Subcutaneous abdominal adipose tissue (tissue), 5 donors: ENCODE measurements at regions not wholly inside any gene's neighbourhood (a gene's known extent, or its start where the extent isn't known, plus 50 kb on each side); places are given as distances from the start of the nearest gene placed in this dataset.

Experiments used
- H3K27ac ChIP-seq: one replicate; pipeline ENCODE4 v1.7.0; 2013; ENCODE audit warnings: low read depth, mild to moderate bottlenecking, inconsistent platforms, low read length, moderate library complexity
- H3K27me3 ChIP-seq, 5 donors: one replicate each; pipeline ENCODE4 v1.7.0; 2013; ENCODE audit warnings: low read length in 5 of 5, inconsistent platforms in 1 of 5; ENCODE audit not compliant: control insufficient read depth in 5 of 5, insufficient read depth in 4 of 5
- H3K36me3 ChIP-seq, 5 donors: one replicate each; pipeline ENCODE4 v1.7.0; 2013; ENCODE audit warnings: low read length in 5 of 5; ENCODE audit not compliant: control insufficient read depth in 5 of 5, insufficient read depth in 5 of 5
- H3K4me1 ChIP-seq, 5 donors: one replicate each; pipeline ENCODE4 v1.7.0; 2013; ENCODE audit warnings: low read length in 5 of 5, mild to moderate bottlenecking in 3 of 5, moderate library complexity in 1 of 5; ENCODE audit not compliant: control insufficient read depth in 5 of 5, insufficient read depth in 5 of 5
- H3K4me3 ChIP-seq, 5 donors: one replicate each; pipeline ENCODE4 v1.7.0; 2013; ENCODE audit warnings: low read length in 5 of 5, low read depth in 1 of 5
- H3K9ac ChIP-seq, 5 donors: one replicate each; pipeline ENCODE4 v1.7.0; 2013; ENCODE audit warnings: low read length in 5 of 5, mild to moderate bottlenecking in 4 of 5, moderate library complexity in 3 of 5
- H3K9me3 ChIP-seq, 5 donors: one replicate each; pipeline ENCODE4 v1.7.0; 2013; ENCODE audit warnings: low read length in 5 of 5; ENCODE audit not compliant: control insufficient read depth in 5 of 5
- donor health status: healthy.
- donor health status: healthy.
- donor health status: healthy.
- donor health status: healthy.
- donor health status: healthy.

DNA sequence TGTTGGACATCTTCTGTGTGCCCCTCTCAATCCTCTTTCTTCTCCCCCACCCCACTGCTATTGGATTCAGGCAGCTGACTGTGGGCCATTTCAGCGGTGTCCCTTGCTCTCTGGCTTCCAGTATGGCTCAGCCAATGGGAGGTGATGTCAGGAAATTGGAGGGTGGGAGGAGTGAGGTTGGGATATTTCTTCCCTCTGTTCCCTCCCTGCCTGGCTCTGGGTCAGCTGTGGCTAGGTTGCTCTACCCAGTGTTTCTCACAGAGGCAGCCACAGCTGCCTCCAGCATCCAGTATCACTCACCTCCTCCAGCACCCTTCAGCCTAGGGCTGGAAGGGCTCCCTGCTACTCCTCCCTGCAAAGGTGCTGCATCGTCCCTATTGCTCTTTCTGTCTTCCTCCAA, 423.5 kb downstream of the MIAT start:
- Histone ChIP-seq H3K9me3 (no peaks in the 10 kb centered on the region), H3K4me1 (no peaks in the 10 kb centered on the region), H3K9ac (no peak overlapping the region), H3K4me3 (no peak overlapping the region), H3K36me3 (no peaks in the 10 kb centered on the region), H3K27ac (no peak overlapping the region), H3K27me3 (peaks cover 0 to 7% (median 4%) of the 10 kb centered on the region in 5 donors)

DNA sequence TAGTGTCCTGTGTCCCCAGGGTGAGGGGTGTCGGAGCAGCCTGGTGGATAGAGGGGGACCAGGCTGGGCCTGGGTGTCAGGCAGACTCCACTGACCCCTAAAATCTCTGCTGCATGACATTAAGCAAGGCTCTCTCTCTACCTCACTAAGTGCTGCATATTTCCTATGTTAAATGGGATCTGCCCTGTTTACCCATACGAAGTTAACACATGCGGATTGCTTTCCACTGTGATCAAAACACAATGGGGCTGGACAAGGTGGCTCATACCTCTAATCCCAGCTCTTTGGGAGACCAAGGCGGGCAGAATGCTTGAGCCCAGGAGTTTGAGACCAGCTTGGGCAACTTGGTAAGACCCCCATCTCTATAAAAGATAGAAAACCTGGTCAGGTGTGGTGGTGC, 426.2 kb downstream of the MIAT start:
- Histone ChIP-seq H3K27ac (no peak overlapping the region), H3K9ac (no peak overlapping the region), H3K4me3 (no peak overlapping the region), H3K36me3 (no peaks in the 10 kb centered on the region), H3K4me1 (peaks cover 0 to 1% (median 0%) of the 10 kb centered on the region in 5 donors), H3K9me3 (peaks cover 0 to 7% (median 6%) of the 10 kb centered on the region in 5 donors), H3K27me3 (peaks cover 0 to 7% (median 4%) of the 10 kb centered on the region in 5 donors)

DNA sequence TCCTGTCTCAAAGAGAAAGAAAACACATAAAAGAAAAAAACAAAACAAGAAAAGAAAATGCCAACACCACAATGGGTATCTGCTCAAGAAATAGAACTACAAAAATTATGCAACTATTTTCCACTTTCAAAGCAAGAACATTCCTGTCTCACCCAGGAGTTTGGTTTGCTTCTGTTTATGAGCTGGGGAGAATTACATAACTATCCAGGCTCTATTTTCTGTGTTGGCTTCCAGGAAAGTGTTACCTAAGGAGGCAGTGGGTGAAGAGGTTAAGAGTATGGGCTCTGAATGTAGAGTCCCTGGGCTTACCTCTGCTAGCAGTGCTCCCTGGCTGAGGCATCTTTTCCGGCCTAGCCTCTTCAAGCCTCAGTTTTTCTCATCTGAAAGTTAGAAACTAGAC, 426.7 kb downstream of the MIAT start:
- no peak overlapping the region for H3K9ac ChIP-seq
- H3K9me3 ChIP-seq = peaks cover 0 to 7% (median 6%) of the 10 kb centered on the region in 5 donors
- no peaks in the 10 kb centered on the region for H3K36me3 ChIP-seq
- H3K4me1 ChIP-seq = peaks cover 0 to 7% (median 0%) of the 10 kb centered on the region in 5 donors
- peaks cover 0 to 7% (median 4%) of the 10 kb centered on the region in 5 donors for H3K27me3 ChIP-seq
- no peak overlapping the region for H3K27ac ChIP-seq
- H3K4me3 ChIP-seq = no peak overlapping the region

GRCh38 chr22:27086080-27087044, 429.0 kb downstream of the MIAT start:
- no peak overlapping the region for H3K4me3 ChIP-seq

DNA sequence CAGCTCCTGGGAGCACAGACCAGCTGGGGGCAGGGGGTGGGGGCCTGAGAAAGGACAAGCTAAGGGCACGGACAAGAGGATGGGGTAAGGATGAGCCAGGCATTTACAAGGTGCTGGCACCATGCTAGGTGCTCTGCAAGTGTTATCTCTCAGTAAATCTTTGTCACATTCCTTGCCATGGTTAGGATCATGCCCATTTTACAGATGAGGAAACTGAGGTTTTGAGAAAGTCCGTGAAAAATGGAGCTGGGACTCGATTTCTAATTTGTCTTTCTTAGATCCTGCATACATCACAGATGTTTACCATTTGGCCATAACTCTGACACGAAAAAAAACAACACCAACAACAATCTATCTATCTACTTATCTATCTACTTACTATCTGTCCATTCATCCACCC, 429.7 kb downstream of the MIAT start:
- no peak overlapping the region for H3K9ac ChIP-seq
- no peak overlapping the region for H3K4me3 ChIP-seq
- no peak overlapping the region for H3K27ac ChIP-seq
- H3K36me3 ChIP-seq = no peaks in the 10 kb centered on the region
- H3K27me3 ChIP-seq = peaks cover 0 to 17% (median 0%) of the 10 kb centered on the region in 5 donors
- H3K4me1 ChIP-seq = peaks cover 0 to 9% (median 0%) of the 10 kb centered on the region in 5 donors
- H3K9me3 ChIP-seq = peaks cover 0 to 7% (median 6%) of the 10 kb centered on the region in 5 donors

More at GRCh38 chr22:27086080-27087044, 429.0 kb downstream of the MIAT start:
- Histone ChIP-seq H3K36me3 (no peaks in the 10 kb centered on the region), H3K9me3 (peaks cover 0 to 7% (median 6%) of the 10 kb centered on the region in 5 donors), H3K9ac (no peak overlapping the region), H3K27ac (no peak overlapping the region), H3K4me1 (peaks cover 0 to 9% (median 0%) of the 10 kb centered on the region in 5 donors), H3K27me3 (peaks cover 0 to 17% (median 0%) of the 10 kb centered on the region in 5 donors)

DNA sequence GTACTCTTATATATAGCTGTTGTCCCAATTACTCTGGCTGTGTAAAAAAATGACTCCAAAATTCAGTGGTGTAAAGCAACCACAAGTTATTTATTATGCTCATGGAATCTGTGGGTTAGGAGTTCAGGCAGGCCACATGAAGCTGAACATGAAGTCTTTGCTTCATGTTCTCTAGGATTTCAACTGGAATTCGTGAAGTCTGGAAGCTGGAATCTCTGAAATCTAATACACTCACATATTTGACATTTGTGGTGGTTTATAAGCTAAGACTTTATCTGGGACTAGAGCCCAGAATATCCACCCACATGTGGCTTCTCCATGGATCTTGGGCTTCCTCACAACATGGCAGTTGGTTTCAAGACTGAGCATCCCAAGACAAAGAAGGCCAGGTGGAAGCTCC, 430.6 kb downstream of the MIAT start:
- no peaks in the 10 kb centered on the region for H3K36me3 ChIP-seq
- peaks cover 0 to 20% (median 0%) of the 10 kb centered on the region in 5 donors for H3K27me3 ChIP-seq
- H3K4me3 ChIP-seq = no peak overlapping the region
- H3K9ac ChIP-seq = no peak overlapping the region
- H3K27ac ChIP-seq = no peak overlapping the region
- peaks cover 0 to 7% (median 6%) of the 10 kb centered on the region in 5 donors for H3K9me3 ChIP-seq
- peaks cover 0 to 9% (median 0%) of the 10 kb centered on the region in 5 donors for H3K4me1 ChIP-seq

GRCh38 chr22:27089264-27089663, 431.9 kb downstream of the MIAT start:
- Histone ChIP-seq H3K27ac (no peak overlapping the region), H3K36me3 (no peaks in the 10 kb centered on the region), H3K4me1 (peaks cover 0 to 13% (median 0%) of the 10 kb centered on the region in 5 donors), H3K4me3 (no peak overlapping the region), H3K27me3 (peaks cover 0 to 24% (median 0%) of the 10 kb centered on the region in 5 donors), H3K9ac (no peak overlapping the region), H3K9me3 (peaks cover 0 to 7% (median 6%) of the 10 kb centered on the region in 5 donors)

- Histone ChIP-seq H3K27me3 (peaks cover 0 to 24% (median 0%) of the 10 kb centered on the region in 5 donors), H3K4me3 (no peak overlapping the region), H3K36me3 (no peaks in the 10 kb centered on the region), H3K9me3 (peaks cover 0 to 7% (median 6%) of the 10 kb centered on the region in 5 donors), H3K9ac (no peak overlapping the region), H3K4me1 (peaks cover 0 to 19% (median 4%) of the 10 kb centered on the region in 5 donors), H3K27ac (no peak overlapping the region)
These were observed 433.2 kb downstream of the MIAT start for GRCh38 chr22:27090611-27091011.

- Histone ChIP-seq H3K27me3 (peaks cover 0 to 19% (median 0%) of the 10 kb centered on the region in 5 donors), H3K4me3 (no peak overlapping the region), H3K9ac (no peak overlapping the region)
These were observed 436.0 kb downstream of the MIAT start for GRCh38 chr22:27093422-27093821.

More at GRCh38 chr22:27093422-27093821, 436.0 kb downstream of the MIAT start:
- Histone ChIP-seq H3K9me3 (peaks cover 0 to 2% (median 0%) of the 10 kb centered on the region in 5 donors), H3K36me3 (no peaks in the 10 kb centered on the region), H3K4me1 (peaks cover 0 to 19% (median 4%) of the 10 kb centered on the region in 5 donors), H3K27ac (no peak overlapping the region)
